NCI-H1417 (cell line): ENCODE measurements at regions not wholly inside any gene's neighbourhood (a gene's known extent, or its start where the extent isn't known, plus 50 kb on each side); places are given as distances from the start of the nearest gene placed in this dataset.
"Not testable (repeated sequence)": the region's sequence is repeated elsewhere in the genome, so short reads cannot be mapped to it uniquely, and the experiment has no call there.

Experiments used
- DNase-seq, 3 experiments: peaks; one replicate each; lab custom pipeline; 2025; lab: John Stamatoyannopoulos, UW

- no peak for DNase-seq
Observed at GRCh38 chr5:10921160-10921559, 160.1 kb upstream of the DAP start.

GRCh38 chr5:10920400-10920799, 159.4 kb upstream of the DAP start:
- no peak for DNase-seq

GRCh38 chr5:10914741-10915480, 153.9 kb upstream of the DAP start:
- no peak for DNase-seq

GRCh38 chr5:10913841-10914240, 152.8 kb upstream of the DAP start:
- no peak for DNase-seq

- no peak for DNase-seq
Observed at GRCh38 chr5:10913181-10913810, 152.3 kb upstream of the DAP start.

GRCh38 chr5:10912435-10912834, 151.4 kb upstream of the DAP start:
- no peak for DNase-seq

- no peak for DNase-seq
Observed at GRCh38 chr5:10910261-10910660, 149.2 kb upstream of the DAP start.

GRCh38 chr5:10904862-10905432, 143.9 kb upstream of the DAP start:
- DNase-seq, result no peak

- DNase-seq, result no peak
Observed at GRCh38 chr5:10903786-10904560, 142.9 kb upstream of the DAP start.

- no peak for DNase-seq
Observed at GRCh38 chr5:10902145-10902544, 141.1 kb upstream of the DAP start.

- no peak for DNase-seq
Observed at GRCh38 chr5:10898514-10898913, 137.5 kb upstream of the DAP start.

GRCh38 chr5:10896016-10896415, 135.0 kb upstream of the DAP start:
- no peak for DNase-seq

- no peak for DNase-seq
Observed at GRCh38 chr5:10894445-10895054, 133.5 kb upstream of the DAP start.

GRCh38 chr5:10892911-10893215, 131.8 kb upstream of the DAP start:
- no peak for DNase-seq

GRCh38 chr5:10892147-10892910, 131.3 kb upstream of the DAP start:
- DNase-seq, result no peak

GRCh38 chr5:10891193-10891592, 130.2 kb upstream of the DAP start:
- DNase-seq, result no peak

GRCh38 chr5:10886497-10886896, 125.5 kb upstream of the DAP start:
- no peak for DNase-seq

- no peak for DNase-seq
Observed at GRCh38 chr5:10885026-10885425, 124.0 kb upstream of the DAP start.

GRCh38 chr5:10883945-10884344, 122.9 kb upstream of the DAP start:
- not testable (repeated sequence) for DNase-seq

GRCh38 chr5:10880934-10881333, 119.9 kb upstream of the DAP start:
- DNase-seq, result no peak

- DNase-seq, result not testable (repeated sequence)
Observed at GRCh38 chr5:10876996-10877395, 116.0 kb upstream of the DAP start.
